K562 (cell line): ENCODE measurements at regions not wholly inside any gene's neighbourhood (a gene's known extent, or its start where the extent isn't known, plus 50 kb on each side); places are given as distances from the start of the nearest gene placed in this dataset.

ENCODE experiments used
- ATAC-seq: fragments of 200-7000 bp; cut with Tn5 transposase; 3 replicates; pipeline ENCODE4 v1.9.1; 2020; ENCODE audit warnings: moderate library complexity
- BruUV-seq: library from RNA; stranded (reverse); fragments of 400-500 nt; replicated peaks from 2 replicates; lab custom pipeline; 2021; lab: Mats Ljungman, UMichigan
- CTCF ChIA-PET: fragments of 300-600 bp; formaldehyde crosslinking; extraction: SDS; loops from one replicate; lab custom pipeline; 2021; ENCODE audit warnings: low intra/inter-chr PET ratio; lab: Yijun Ruan, JAX
- POLR2A ChIA-PET: fragments of 300-600, 350-650 bp; sonication (Branson Sonifier 250); formaldehyde crosslinking; extraction: SDS; loops from one replicate; lab custom pipeline; 2021; ENCODE audit warnings: antibody characterized with exemption, inconsistent platforms; lab: Yijun Ruan, JAX
- DNase-seq, 4 experiments: peaks; one replicate each; pipeline versions ENCODE4 v3.0.0 to v3.0.0-alpha.2; 2011 to 2018; ENCODE audit warnings: low spot score in 3 of 4, mixed read lengths in 3 of 4; ENCODE audit errors: extremely low read depth in 1 of 4
- FAIRE-seq: peaks from 2 replicates; lab custom pipeline; 2011; peaks lifted over from hg19 to GRCh38; lab: Jason Lieb, UNC
- H2AFZ ChIP-seq: 2 replicates; pipeline ENCODE4 v1.6.0; 2011; ENCODE audit warnings: low read depth, low read length, control low read depth, inconsistent platforms
- H3K27ac ChIP-seq: fragments of 200-600 bp; 3 replicates; pipeline ENCODE4 v1.8.0; 2011; ENCODE audit warnings: low read depth, mild to moderate bottlenecking, control low read depth, inconsistent platforms, low read length, moderate library complexity, mixed read lengths; ENCODE audit errors: extremely low read depth
- H3K27me3 ChIP-seq, 2 experiments: fragments of 300-600 bp in 1 of 2; 2 replicates in 1 of 2; 3 replicates in 1 of 2; pipeline versions ENCODE4 v1.6.0 to v1.8.0; 2011; ENCODE audit warnings: inconsistent platforms in 2 of 2, low read length in 2 of 2, mild to moderate bottlenecking in 1 of 2, mixed read lengths in 1 of 2, moderate library complexity in 1 of 2; ENCODE audit not compliant: control insufficient read depth in 2 of 2, insufficient read depth in 2 of 2
- H3K36me3 ChIP-seq: fragments of 300-600 bp; 3 replicates; pipeline ENCODE4 v1.8.0; 2011; ENCODE audit warnings: mild to moderate bottlenecking, low read length, inconsistent platforms; ENCODE audit not compliant: control insufficient read depth, insufficient read depth
- H3K4me1 ChIP-seq, 2 experiments: fragments of 200-600 bp in 1 of 2; replicated peaks in 1 of 2; 2 replicates in 1 of 2; 3 replicates in 1 of 2; pipeline versions ENCODE4 v1.5.1 to v1.8.0; 2011; ENCODE audit warnings: inconsistent platforms in 2 of 2, low read length in 2 of 2, mild to moderate bottlenecking in 1 of 2, mixed read lengths in 1 of 2, moderate library complexity in 1 of 2; ENCODE audit not compliant: control insufficient read depth in 2 of 2, insufficient read depth in 2 of 2
- H3K4me2 ChIP-seq: 2 replicates; pipeline ENCODE4 v1.6.1; 2011; ENCODE audit warnings: low read length, control low read depth, inconsistent platforms, mixed read lengths; ENCODE audit not compliant: insufficient read depth
- H3K4me3 ChIP-seq: fragments of 200-600 bp; sonication (generic), shearing (Covaris generic); 2 replicates; pipeline ENCODE4 v1.5.1; 2016; ENCODE audit warnings: control low read depth, inconsistent platforms
- H3K79me2 ChIP-seq: fragments of 200-600 bp; 3 replicates; pipeline ENCODE4 v1.8.0; 2011; ENCODE audit warnings: low read length, inconsistent platforms; ENCODE audit not compliant: control insufficient read depth, insufficient read depth
- H3K9ac ChIP-seq, 2 experiments: 2 replicates each; pipeline versions ENCODE4 v1.6.0 to v1.6.1; 2011; ENCODE audit warnings: low read depth in 2 of 2, low read length in 2 of 2, control low read depth in 1 of 2, inconsistent platforms in 1 of 2, mild to moderate bottlenecking in 1 of 2, mixed read lengths in 1 of 2; ENCODE audit not compliant: insufficient read depth in 1 of 2
- H3K9me1 ChIP-seq: one replicate; pipeline ENCODE4 v1.6.0; 2011; ENCODE audit warnings: inconsistent platforms, mild to moderate bottlenecking, low read length, moderate library complexity; ENCODE audit not compliant: control insufficient read depth, insufficient read depth
- H3K9me3 ChIP-seq: replicated peaks from 2 replicates; pipeline ENCODE4 v1.5.1; 2011; ENCODE audit warnings: low read depth, low read length, inconsistent platforms; ENCODE audit not compliant: control insufficient read depth, insufficient read depth
- H4K20me1 ChIP-seq: replicated peaks from 2 replicates; pipeline ENCODE4 v1.6.1; 2011; ENCODE audit warnings: low read length, inconsistent platforms, mixed read lengths; ENCODE audit not compliant: control insufficient read depth, insufficient read depth
- E2F3 ChIP-seq: fragments of 250-450 bp; sonication (Bioruptor Pico); IDR thresholded peaks from 2 replicates; pipeline ENCODE4 v1.4.0; 2020; ENCODE audit warnings: mild to moderate bottlenecking
- EZH2 ChIP-seq: IDR thresholded peaks from 2 replicates; pipeline ENCODE4 v1.6.1; 2012; ENCODE audit warnings: low read depth, mild to moderate bottlenecking, inconsistent platforms, low read length, borderline replicate concordance
- ILK ChIP-seq: fragments of 450-650 bp; IDR thresholded peaks from 2 replicates; pipeline ENCODE4 v1.6.1; 2016; ENCODE audit warnings: missing genetic modification characterization, low read depth, mild to moderate bottlenecking, missing compliant biosample characterization, moderate library complexity, borderline replicate concordance
- KDM5B ChIP-seq: fragments of 200-600 bp; sonication (generic); IDR thresholded peaks from 2 replicates; pipeline ENCODE4 v1.6.1; 2012; ENCODE audit warnings: low read depth, mild to moderate bottlenecking, moderate library complexity, low read length, control low read depth, inconsistent platforms; ENCODE audit not compliant: insufficient replicate concordance
- MCM5 ChIP-seq: fragments of 450-650 bp; IDR thresholded peaks from 2 replicates; pipeline ENCODE4 v1.6.1; 2016; ENCODE audit warnings: low read depth
- PRPF4 ChIP-seq: fragments of 200-400 bp; formaldehyde crosslinking; IDR thresholded peaks from one replicate; pipeline ENCODE4 v1.6.1; 2017; ENCODE audit warnings: low read length, low read depth, mild to moderate bottlenecking; ENCODE audit not compliant: insufficient read depth, poor library complexity, severe bottlenecking
- ZFX ChIP-seq: sonication (generic); formaldehyde crosslinking; IDR thresholded peaks from 2 replicates; pipeline ENCODE4 v1.8.0; 2022; ENCODE audit warnings: mild to moderate bottlenecking, missing genetic modification reagents, moderate library complexity
- WGBS: fragments of 100-300 bp; shearing (Covaris generic); methylation state at CpG from one replicate; pipeline ENCODE4 v1.1.6; 2016; ENCODE audit warnings: low coverage, mixed read lengths; ENCODE audit not compliant: insufficient coverage; ENCODE audit errors: missing lambda C conversion rate; 5-methylcytosine and 5-hydroxymethylcytosine counted together
- in situ Hi-C: fragments of 300-500 bp; cut with MboI; formaldehyde crosslinking; loops from 4 replicates; pipeline ENCODE4 v1.15.0; 2018; ENCODE audit warnings: inconsistent platforms, mixed read lengths
- intact Hi-C: fragments of 100-400 bp; cut with micrococcal nuclease; formaldehyde crosslinking; loops from 2 replicates; pipeline ENCODE4 v1.14.2; 2022

DNA sequence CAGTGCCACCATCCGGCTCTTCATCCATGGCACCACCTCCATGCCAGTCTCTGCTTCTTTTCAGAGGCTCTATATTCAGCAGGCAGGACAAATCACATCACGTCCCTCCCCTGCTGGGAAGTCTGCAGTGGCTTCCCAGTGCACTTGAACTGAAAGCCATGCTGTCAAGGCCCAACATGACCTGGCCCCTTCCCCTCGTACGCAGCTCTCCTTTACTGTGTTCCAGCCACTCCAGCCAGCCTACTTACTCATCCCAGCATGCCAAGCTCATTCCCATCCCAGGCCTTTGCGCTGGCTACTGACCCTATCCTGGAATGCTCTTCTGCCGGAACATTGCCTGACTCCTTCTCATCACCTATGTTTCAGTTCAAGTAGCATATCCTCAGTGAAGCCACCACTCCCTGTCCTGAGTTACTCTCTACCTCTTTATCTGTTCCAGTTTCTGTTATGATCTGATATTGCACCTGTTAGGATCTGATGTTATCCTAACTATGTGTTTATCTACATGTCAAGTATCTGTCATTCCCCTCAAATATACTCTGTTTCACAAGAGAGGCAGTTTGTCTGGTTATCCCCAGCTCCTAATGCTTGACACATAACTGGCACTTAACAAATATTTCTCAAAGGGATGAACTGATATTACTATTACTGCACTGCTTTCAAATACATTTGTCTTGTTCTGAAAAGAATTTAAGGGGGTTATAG lies 101.2 kb upstream of the F3 start (continued):
- TF ChIP-seq PRPF4 (no peak), MCM5 (no peak), ZFX (CRISPR knock-in tag) (no peak)
- TF ChIP-seq, all 486 proteins: peak for 0

DNA sequence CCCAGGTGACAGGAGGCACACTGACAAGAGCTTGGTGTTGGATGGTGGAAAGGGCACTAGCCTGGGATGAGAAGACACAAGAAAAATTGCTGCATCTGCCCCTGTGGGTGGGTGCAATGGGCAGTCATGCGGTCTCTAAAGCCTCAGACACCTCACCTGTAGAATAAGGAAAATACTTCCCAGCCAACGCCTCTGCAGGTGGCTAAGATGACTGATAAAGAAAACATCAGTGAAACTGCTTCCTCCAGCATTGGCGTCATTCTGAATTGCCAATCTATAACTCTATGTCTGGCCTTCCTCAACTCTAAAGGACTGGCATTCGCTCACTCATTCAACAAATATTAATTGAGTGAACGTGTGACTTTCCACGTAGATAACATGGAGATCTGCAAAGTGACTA lies 100.4 kb upstream of the F3 start:
- WGBS = under 1% methylated on average over 6 of the region's 6 CpGs
- ATAC-seq (no peak), FAIRE-seq (no peak), DNase-seq (no peak)
- no peaks in the 10 kb centered on the region for H3K9me3 ChIP-seq
- TF ChIP-seq KDM5B = no peak
- TF ChIP-seq ILK (tag) = no peak
- TF ChIP-seq E2F3 (CRISPR knock-in tag) = no peak
- no peak for TF ChIP-seq EZH2
- H3K4me1 ChIP-seq = 0 out of 5 replicates have a peak, but pooled peaks cover 0 to 2% of the 10 kb centered on the region in 2 experiments
- POLR2A ChIA-PET = interaction anchor here (1.3 kb wide), 1 partner anchor 18 kb away, joined by 3 read pairs; no protein-coding TSS in a partner anchor
- no peaks in the 10 kb centered on the region for H3K36me3 ChIP-seq
- H3K4me3 ChIP-seq = no peak overlapping the region
- no peak overlapping the region for H3K9ac ChIP-seq
- CTCF ChIA-PET = interaction anchor here (0.6 kb wide), 1 partner anchor 128 kb away, joined by 4 read pairs; no protein-coding TSS in a partner anchor
- no TSS peak for BruUV-seq
- H3K27me3 ChIP-seq = peaks cover 0 to 16% of the 10 kb centered on the region in 2 experiments; a peak in 1 of 5 replicates
- no peaks in the 10 kb centered on the region for H4K20me1 ChIP-seq
- H3K9me1 ChIP-seq = peaks cover 2% of the 10 kb centered on the region
- intact Hi-C loops (no loop called here), in situ Hi-C loops (no loop called here)
- no peak overlapping the region for H3K27ac ChIP-seq
- H3K79me2 ChIP-seq = no peaks in the 10 kb centered on the region
- H2AFZ ChIP-seq = no peak overlapping the region
- no peak overlapping the region for H3K4me2 ChIP-seq
